Thyroid gland (tissue), 4 donors: ENCODE measurements at regions not wholly inside any gene's neighbourhood (a gene's known extent, or its start where the extent isn't known, plus 50 kb on each side); places are given as distances from the start of the nearest gene placed in this dataset.

Experiments used
- POLR2A ChIP-seq, 2 donors: fragments of 450-650 bp; IDR thresholded peaks; one replicate each; pipeline ENCODE4 v1.6.1; 2017; ENCODE audit warnings: antibody characterized with exemption in 2 of 2, mild to moderate bottlenecking in 2 of 2, moderate library complexity in 1 of 2
- TF ChIP-seq, protein P1 (sequence below), 6 experiments: fragments of 200-600 bp in 3 of 6; fragments of 450-650 bp in 3 of 6; sonication (generic) in 3 of 6; IDR thresholded peaks; one replicate each; pipeline ENCODE4 v1.5.1; 2016 to 2019; ENCODE audit warnings: antibody characterized with exemption in 6 of 6, mild to moderate bottlenecking in 2 of 6, inconsistent platforms in 1 of 6, moderate library complexity in 1 of 6

DNA sequence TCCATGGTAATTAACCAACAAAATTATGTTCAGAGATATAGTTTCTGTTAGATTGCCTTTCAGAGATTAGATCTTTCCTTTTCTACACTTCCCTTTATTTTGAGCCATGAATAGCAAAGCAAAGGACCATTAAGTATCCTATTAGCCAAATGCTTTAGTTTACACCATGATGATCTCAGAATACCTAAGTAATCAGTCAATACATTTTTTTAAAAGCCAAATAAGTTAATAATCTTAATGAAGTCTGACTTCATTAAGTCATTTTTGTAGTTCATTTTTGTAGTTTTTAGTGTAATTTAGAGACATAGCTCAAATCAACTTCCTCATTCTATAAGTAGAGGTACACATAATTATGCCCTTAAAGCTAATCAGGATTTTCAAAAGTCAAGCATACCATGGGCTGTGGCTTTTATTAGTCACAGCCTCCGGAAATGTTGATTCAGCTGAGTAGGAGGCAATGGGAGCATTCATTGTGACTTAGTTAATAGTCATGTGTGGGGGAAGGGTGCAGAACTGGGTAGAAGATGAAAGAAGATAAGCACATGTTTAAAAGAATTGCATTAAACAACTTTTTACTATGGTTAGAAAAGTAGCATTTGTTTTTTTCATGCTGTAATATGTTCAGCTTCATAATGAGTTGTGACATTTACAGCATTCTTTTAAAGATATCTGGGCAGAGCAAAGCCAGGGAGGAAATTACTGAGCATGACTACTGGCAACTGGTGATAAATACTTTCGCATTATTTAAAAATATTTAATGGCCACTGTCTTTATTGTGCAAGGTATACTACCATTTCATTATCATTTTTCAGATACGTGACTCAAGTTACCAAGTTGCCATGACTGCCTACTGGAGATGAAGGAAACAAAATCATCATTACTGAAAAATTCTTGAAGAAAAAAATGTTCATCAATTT, 57.3 kb upstream of the CCDC71L start:
- TF ChIP-seq, protein P1, sequence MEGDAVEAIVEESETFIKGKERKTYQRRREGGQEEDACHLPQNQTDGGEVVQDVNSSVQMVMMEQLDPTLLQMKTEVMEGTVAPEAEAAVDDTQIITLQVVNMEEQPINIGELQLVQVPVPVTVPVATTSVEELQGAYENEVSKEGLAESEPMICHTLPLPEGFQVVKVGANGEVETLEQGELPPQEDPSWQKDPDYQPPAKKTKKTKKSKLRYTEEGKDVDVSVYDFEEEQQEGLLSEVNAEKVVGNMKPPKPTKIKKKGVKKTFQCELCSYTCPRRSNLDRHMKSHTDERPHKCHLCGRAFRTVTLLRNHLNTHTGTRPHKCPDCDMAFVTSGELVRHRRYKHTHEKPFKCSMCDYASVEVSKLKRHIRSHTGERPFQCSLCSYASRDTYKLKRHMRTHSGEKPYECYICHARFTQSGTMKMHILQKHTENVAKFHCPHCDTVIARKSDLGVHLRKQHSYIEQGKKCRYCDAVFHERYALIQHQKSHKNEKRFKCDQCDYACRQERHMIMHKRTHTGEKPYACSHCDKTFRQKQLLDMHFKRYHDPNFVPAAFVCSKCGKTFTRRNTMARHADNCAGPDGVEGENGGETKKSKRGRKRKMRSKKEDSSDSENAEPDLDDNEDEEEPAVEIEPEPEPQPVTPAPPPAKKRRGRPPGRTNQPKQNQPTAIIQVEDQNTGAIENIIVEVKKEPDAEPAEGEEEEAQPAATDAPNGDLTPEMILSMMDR (IDR thresholded peaks at IDR 0.05) = no peak
- no peak for TF ChIP-seq POLR2A (IDR thresholded peaks at IDR 0.05)
